Heart right ventricle (tissue), 16 donors: ENCODE measurements at regions not wholly inside any gene's neighbourhood (a gene's known extent, or its start where the extent isn't known, plus 50 kb on each side); places are given as distances from the start of the nearest gene placed in this dataset.

Experiments
- ATAC-seq, 8 donors: fragments of 200-7000 bp; cut with Tn5 transposase; one replicate each; pipeline ENCODE4 v1.9.1; 2020; ENCODE audit warnings: mild to moderate bottlenecking in 8 of 8, moderate library complexity in 8 of 8, moderate number of reproducible peaks in 1 of 8
- DNase-seq, 2 donors: peaks; one replicate each; pipeline ENCODE4 v3.0.0-alpha.2; 2020
- H3K27ac ChIP-seq, 10 donors: fragments of 200-600 bp; sonication (generic) in 2 of 10; one replicate each; pipeline versions ENCODE4 v1.5.0 to v1.8.0; 2020 to 2022; ENCODE audit warnings: mild to moderate bottlenecking in 3 of 10
- H3K27me3 ChIP-seq, 7 donors: fragments of 200-600 bp; one replicate each; pipeline ENCODE4 v1.8.0; 2021 to 2022; ENCODE audit warnings: mild to moderate bottlenecking in 2 of 7
- H3K36me3 ChIP-seq, 9 donors: fragments of 200-600 bp; sonication (generic) in 1 of 9; one replicate each; pipeline versions ENCODE4 v1.5.0 to v1.8.0; 2020 to 2022; ENCODE audit warnings: mild to moderate bottlenecking in 2 of 9
- H3K4me1 ChIP-seq, 9 donors: fragments of 200-600 bp; sonication (generic) in 1 of 9; one replicate each; pipeline versions ENCODE4 v1.5.0 to v1.8.0; 2020 to 2022; ENCODE audit warnings: mild to moderate bottlenecking in 4 of 9
- H3K4me3 ChIP-seq, 10 donors: fragments of 200-600 bp; sonication (generic) in 2 of 10; one replicate each; pipeline versions ENCODE4 v1.5.0 to v1.8.0; 2020 to 2022; ENCODE audit warnings: mild to moderate bottlenecking in 7 of 10, moderate library complexity in 2 of 10
- H3K9me3 ChIP-seq, 11 donors: fragments of 200-600 bp in 10 of 11; sonication (generic) in 2 of 11; one replicate each; pipeline versions ENCODE4 v1.5.0 to v1.8.0; 2013 to 2022; ENCODE audit warnings: mild to moderate bottlenecking in 2 of 11, control low read depth in 1 of 11, moderate library complexity in 1 of 11
- WGBS, 2 donors: extraction: QIAGEN DNeasy Blood & Tissue Kit; methylation state at CpG; one replicate each; pipeline ENCODE4 v1.1.7; 2013; ENCODE audit warnings: inconsistent platforms in 1 of 2; 5-methylcytosine and 5-hydroxymethylcytosine counted together
- intact Hi-C, 10 donors: fragments of 100-400 bp; cut with DNase I; formaldehyde crosslinking; loops; one replicate each; pipeline versions ENCODE4 v1.11.1 to v1.14.2; 2022
- TF ChIP-seq, protein P1 (sequence below), 9 donors: fragments of 200-600 bp; sonication (generic) in 2 of 9; IDR thresholded peaks; one replicate each; pipeline versions ENCODE4 v1.5.0 to v1.8.0; 2021 to 2022; ENCODE audit warnings: antibody characterized with exemption in 9 of 9, mild to moderate bottlenecking in 5 of 9, moderate library complexity in 1 of 9
- donor health status: Arrhythmogenic right ventricular cardiomyopathy.
- donor health status: ischemic (EF 13 %, LVEDD 7.1; RV severe dilation, severe dysfunction).
- donor health status: healthy with polysubstance abuse.
- donor health status: DM: no; HTN: yes; CAD: no.
- donor health status: DM: no; HTN: no; CAD: no.
- donor health status: ischemic (EF 25% LVEDD 6.9; RV normal size, moderate dysfunction).
- donor health status: ischemic (EF 25% LVEDD 5.7; RV mildly dilated, moderate dysfunction).
- donor health status: healthy.
- donor health status: DM: yes; HTN: yes; CAD: no.
- donor health status: Ischemic cardiomyopathy.
- donor health status: ischemic (EF 35%, LVEDD 5.7; RV mildly dilated, moderate dysfunction).
- donor health status: nonischemic (EF 11% LVEDD 7.7; RV severe dilation, severe dysfunction).
- donor health status: DM: yes; HTN: yes; CAD: no.
- donor health status: PGD.
- donor health status: ischemic (EF 29% LVEDD 5.4; RV normal size, mild dysfunction).
- donor health status: nonischemic (EF 23%, LVEDD 6.1; RV moderate dilation, normal function).

DNA sequence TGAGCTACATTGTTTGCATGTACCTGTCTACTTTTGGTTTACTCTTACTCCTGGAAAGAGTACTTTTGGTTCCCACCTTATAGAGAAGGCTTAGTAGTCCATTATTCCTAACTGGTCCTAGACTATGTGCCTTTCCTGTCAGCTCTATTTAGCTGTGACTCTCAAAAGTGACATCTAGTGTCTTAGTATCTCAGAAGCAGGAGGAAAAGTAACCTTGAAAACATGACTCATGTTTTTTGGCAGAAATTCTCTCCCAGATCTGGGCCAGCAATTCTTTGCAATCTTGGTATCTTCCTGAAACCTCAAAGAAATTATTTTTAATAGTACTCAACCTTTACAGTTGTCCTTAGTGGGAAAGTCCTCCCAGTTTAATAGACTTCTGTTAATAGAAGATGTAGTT is 691.7 kb upstream of the SEMA6A start:
- no peak overlapping the region for H3K27ac ChIP-seq
- peaks cover 0 to 26% (median 6%) of the 10 kb centered on the region in 11 donors for H3K9me3 ChIP-seq
- H3K36me3 ChIP-seq = no peaks in the 10 kb centered on the region
- ATAC-seq = peak in 1 of 8 donors; percentile 48
- no peak overlapping the region for H3K4me3 ChIP-seq
- no peaks in the 10 kb centered on the region for H3K4me1 ChIP-seq
- intact Hi-C loops = loop anchor here in 1 of 10 donors (10.0 kb wide), 1 partner anchor 131 kb away; no protein-coding TSS in a partner anchor
- DNase-seq = no peak
- TF ChIP-seq, protein P1, sequence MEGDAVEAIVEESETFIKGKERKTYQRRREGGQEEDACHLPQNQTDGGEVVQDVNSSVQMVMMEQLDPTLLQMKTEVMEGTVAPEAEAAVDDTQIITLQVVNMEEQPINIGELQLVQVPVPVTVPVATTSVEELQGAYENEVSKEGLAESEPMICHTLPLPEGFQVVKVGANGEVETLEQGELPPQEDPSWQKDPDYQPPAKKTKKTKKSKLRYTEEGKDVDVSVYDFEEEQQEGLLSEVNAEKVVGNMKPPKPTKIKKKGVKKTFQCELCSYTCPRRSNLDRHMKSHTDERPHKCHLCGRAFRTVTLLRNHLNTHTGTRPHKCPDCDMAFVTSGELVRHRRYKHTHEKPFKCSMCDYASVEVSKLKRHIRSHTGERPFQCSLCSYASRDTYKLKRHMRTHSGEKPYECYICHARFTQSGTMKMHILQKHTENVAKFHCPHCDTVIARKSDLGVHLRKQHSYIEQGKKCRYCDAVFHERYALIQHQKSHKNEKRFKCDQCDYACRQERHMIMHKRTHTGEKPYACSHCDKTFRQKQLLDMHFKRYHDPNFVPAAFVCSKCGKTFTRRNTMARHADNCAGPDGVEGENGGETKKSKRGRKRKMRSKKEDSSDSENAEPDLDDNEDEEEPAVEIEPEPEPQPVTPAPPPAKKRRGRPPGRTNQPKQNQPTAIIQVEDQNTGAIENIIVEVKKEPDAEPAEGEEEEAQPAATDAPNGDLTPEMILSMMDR (IDR thresholded peaks at IDR 0.05) = no peak
- no peaks in the 10 kb centered on the region for H3K27me3 ChIP-seq

DNA sequence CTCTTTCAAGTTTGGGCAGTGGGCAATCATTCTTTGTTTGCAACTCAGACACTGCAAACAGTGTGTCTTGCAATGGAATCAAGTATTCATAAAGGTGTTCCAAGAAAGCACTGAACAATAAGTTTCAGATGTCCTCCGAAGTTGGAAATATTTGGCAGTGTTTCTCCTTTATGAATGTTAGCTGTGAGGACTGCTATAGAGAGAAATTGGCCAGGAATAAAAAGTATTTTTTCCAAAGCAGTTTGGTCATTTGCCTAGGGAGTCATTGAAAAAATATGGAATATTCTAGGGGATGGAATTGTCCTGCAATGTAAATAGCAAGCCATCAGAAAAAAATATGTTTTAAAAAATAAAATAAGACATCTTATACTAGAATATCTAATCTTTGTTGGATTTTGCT is 688.6 kb upstream of the SEMA6A start:
- TF ChIP-seq, protein P1 (IDR thresholded peaks at IDR 0.05) = no peak
- no peaks in the 10 kb centered on the region for H3K4me1 ChIP-seq
- intact Hi-C loops = loop anchor here in 1 of 10 donors (10.0 kb wide), 1 partner anchor 128 kb away; no protein-coding TSS in a partner anchor
- H3K27me3 ChIP-seq = no peaks in the 10 kb centered on the region
- no peak overlapping the region for H3K27ac ChIP-seq
- WGBS, 2 donors = 56 to 67% methylated on average over 1 of the region's 1 CpG
- no peak overlapping the region for H3K4me3 ChIP-seq
- H3K36me3 ChIP-seq = no peaks in the 10 kb centered on the region
- ATAC-seq = no peak
- peaks cover 0 to 26% (median 6%) of the 10 kb centered on the region in 11 donors for H3K9me3 ChIP-seq
- no peak for DNase-seq

DNA sequence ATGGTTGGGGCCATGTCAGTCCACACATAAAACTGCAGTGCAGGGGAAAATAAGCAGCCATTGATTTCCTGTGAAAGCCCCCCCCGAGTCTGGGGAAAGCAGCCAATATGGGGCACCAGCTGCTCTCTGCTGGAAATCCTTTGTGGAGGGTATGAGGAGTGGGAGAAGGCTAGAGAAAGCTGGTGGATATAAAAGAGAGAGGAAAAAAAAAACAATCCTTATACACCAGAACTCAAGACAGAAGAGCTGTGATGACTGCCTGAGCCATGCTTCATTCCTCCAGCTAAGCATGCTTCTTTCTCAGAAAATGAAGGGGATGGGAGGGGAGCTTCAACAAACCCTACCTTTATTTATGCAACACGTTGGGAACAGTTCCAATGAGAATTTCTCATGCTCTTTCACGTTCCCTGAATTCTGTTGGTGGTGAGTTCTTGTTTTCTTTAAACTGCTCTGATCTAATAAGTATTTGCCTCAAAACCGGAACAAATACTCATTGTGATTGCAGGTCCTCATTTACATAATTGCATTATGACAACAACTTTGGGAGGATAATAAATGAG is 688.0 kb upstream of the SEMA6A start:
- intact Hi-C loops = loop anchor here in 1 of 10 donors (10.0 kb wide), 1 partner anchor 128 kb away; no protein-coding TSS in a partner anchor
- no peaks in the 10 kb centered on the region for H3K27me3 ChIP-seq
- H3K4me1 ChIP-seq = no peaks in the 10 kb centered on the region
- ATAC-seq (no peak), DNase-seq (no peak)
- H3K27ac ChIP-seq = no peak overlapping the region
- 71 to 77% methylated on average over 4 of the region's 4 CpGs for WGBS, 2 donors
- TF ChIP-seq, protein P1 (IDR thresholded peaks at IDR 0.05) = no peak
- peaks cover 0 to 26% (median 6%) of the 10 kb centered on the region in 11 donors for H3K9me3 ChIP-seq
- H3K4me3 ChIP-seq = no peak overlapping the region
- H3K36me3 ChIP-seq = no peaks in the 10 kb centered on the region

DNA sequence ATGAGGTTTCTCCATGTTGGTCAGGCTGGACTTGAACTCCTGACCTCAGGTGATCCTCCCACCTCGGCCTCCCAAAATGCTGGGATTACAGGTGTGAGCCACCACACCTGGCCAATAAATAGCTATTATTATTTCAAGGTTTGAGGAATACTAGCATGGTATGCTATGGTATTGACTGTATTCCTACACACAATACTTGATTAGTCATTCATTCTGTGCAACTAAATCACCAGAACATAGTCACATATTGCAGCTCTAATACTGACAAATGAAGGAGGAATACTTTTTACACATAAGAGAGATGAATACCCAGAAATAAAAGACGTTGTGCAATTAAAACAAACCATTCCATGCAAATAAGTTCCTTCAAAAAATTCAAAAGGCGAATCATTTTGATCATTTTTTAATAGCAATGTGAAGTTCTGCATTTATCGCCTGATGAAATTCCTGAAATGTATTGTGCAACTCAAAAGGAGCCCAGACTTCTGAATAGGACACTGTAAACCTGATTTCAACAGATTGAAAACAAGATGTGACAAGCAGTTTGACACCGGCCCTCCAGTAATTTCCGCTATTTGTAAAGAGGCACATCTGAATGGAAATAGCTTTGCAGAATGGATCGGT is 687.4 kb upstream of the SEMA6A start:
- Histone ChIP-seq H3K27me3 (no peaks in the 10 kb centered on the region), H3K36me3 (no peaks in the 10 kb centered on the region), H3K4me1 (no peaks in the 10 kb centered on the region), H3K27ac (no peak overlapping the region), H3K4me3 (no peak overlapping the region), H3K9me3 (peaks cover 0 to 26% (median 6%) of the 10 kb centered on the region in 11 donors)
- 84 to 87% methylated on average over 7 of the region's 7 CpGs for WGBS, 2 donors
- TF ChIP-seq, protein P1 (IDR thresholded peaks at IDR 0.05) = no peak
- intact Hi-C loops = loop anchor here in 1 of 10 donors (10.0 kb wide), 1 partner anchor 127 kb away; no protein-coding TSS in a partner anchor
- DNase-seq (no peak), ATAC-seq (no peak)
